ENCODE measurements at regions not wholly inside any gene's neighbourhood (a gene's known extent, or its start where the extent isn't known, plus 50 kb on each side); places are given as distances from the start of the nearest gene placed in this dataset.
A peak's percentile ranks its signal among the peaks of the same experiment; 100 is the strongest.

DNA sequence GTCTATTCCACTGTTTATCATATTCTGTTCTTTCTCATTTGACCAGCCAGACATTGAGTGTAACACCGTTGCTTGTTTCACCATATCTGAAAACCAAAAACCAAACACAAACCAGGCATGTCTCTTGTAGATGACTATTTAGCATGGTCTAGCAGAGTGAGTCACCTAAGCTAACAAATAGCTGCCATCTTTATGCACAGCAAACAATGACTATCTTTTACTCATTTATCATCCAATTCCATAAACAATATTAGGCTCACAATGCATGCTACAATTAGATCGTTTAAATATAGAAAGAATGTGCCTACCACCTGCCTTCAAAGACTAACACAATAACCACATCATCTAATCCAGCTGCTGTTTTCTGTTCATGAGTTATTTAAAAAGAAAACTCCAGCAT, 495.4 kb downstream of the PCDH19 start:
- DNase-seq (ENCODE audit: low read depth in 1 of 2, low spot score in 1 of 2): no peak
- no peaks in the 10 kb centered on the region for H3K9me3 ChIP-seq (ENCODE audit: low read depth)
- TF ChIP-seq, protein P1, sequence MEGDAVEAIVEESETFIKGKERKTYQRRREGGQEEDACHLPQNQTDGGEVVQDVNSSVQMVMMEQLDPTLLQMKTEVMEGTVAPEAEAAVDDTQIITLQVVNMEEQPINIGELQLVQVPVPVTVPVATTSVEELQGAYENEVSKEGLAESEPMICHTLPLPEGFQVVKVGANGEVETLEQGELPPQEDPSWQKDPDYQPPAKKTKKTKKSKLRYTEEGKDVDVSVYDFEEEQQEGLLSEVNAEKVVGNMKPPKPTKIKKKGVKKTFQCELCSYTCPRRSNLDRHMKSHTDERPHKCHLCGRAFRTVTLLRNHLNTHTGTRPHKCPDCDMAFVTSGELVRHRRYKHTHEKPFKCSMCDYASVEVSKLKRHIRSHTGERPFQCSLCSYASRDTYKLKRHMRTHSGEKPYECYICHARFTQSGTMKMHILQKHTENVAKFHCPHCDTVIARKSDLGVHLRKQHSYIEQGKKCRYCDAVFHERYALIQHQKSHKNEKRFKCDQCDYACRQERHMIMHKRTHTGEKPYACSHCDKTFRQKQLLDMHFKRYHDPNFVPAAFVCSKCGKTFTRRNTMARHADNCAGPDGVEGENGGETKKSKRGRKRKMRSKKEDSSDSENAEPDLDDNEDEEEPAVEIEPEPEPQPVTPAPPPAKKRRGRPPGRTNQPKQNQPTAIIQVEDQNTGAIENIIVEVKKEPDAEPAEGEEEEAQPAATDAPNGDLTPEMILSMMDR (IDR thresholded peaks at IDR 0.05; ENCODE audit: low read depth, low read length): no peak
- H3K4me1 ChIP-seq (ENCODE audit: low read depth): no peaks in the 10 kb centered on the region
- H3K27me3 ChIP-seq: no peaks in the 10 kb centered on the region
- H3K4me3 ChIP-seq: no peak overlapping the region
- H3K36me3 ChIP-seq: no peaks in the 10 kb centered on the region
- no peak overlapping the region for H3K27ac ChIP-seq

DNA sequence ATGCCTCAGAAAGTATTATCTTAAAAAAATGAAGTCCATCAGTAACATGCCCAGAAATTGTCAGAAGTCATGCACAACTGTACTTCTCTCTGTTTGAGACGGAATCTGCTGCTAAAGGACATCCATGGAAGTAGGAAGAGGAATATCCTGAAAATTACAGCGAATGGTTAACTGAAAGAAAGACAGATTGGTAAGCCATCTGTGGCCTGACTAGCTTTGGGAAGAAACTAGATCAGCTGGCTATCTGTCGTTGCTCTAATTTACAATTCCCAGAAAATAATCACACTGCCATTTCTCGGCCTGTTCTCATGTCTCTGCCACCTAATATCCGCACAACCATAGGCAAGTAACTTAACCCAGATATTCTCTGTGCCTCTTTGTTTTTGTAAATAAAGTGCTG, 496.5 kb downstream of the PCDH19 start:
- Histone ChIP-seq H3K27ac (no peak overlapping the region), H3K27me3 (no peaks in the 10 kb centered on the region), H3K4me3 (no peak overlapping the region), H3K9me3 (ENCODE audit: low read depth) (no peaks in the 10 kb centered on the region), H3K36me3 (no peaks in the 10 kb centered on the region), H3K4me1 (ENCODE audit: low read depth) (no peaks in the 10 kb centered on the region)
- TF ChIP-seq, protein P1 (IDR thresholded peaks at IDR 0.05; ENCODE audit: low read depth, low read length): no peak
- DNase-seq (ENCODE audit: low read depth in 1 of 2, low spot score in 1 of 2): no peak

DNA sequence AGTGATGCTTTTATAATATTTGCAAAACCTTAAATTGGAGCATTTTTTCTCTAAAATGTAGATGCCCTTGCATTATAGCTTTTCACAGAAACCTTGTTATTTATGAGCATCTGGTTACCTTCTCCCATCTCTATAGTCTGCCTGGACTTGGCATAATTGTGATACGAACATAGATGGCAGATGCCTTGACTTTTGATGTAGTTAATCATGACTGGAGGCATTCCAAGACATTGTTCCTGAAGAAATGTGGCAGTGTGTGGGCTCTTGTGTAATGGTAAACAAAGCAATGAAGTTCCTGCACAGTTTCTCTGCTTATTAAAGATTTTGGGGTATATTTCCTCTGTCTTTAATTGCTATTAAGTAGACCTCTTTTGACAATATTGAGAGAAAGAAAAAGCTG, 500.1 kb downstream of the PCDH19 start:
- no peaks in the 10 kb centered on the region for H3K4me1 ChIP-seq (ENCODE audit: low read depth)
- no peak overlapping the region for H3K27ac ChIP-seq
- TF ChIP-seq, protein P1 (IDR thresholded peaks at IDR 0.05; ENCODE audit: low read depth, low read length): no peak
- H3K36me3 ChIP-seq: no peaks in the 10 kb centered on the region
- no peaks in the 10 kb centered on the region for H3K9me3 ChIP-seq (ENCODE audit: low read depth)
- no peak overlapping the region for H3K4me3 ChIP-seq
- no peaks in the 10 kb centered on the region for H3K27me3 ChIP-seq
- DNase-seq (ENCODE audit: low read depth in 1 of 2, low spot score in 1 of 2): no peak

DNA sequence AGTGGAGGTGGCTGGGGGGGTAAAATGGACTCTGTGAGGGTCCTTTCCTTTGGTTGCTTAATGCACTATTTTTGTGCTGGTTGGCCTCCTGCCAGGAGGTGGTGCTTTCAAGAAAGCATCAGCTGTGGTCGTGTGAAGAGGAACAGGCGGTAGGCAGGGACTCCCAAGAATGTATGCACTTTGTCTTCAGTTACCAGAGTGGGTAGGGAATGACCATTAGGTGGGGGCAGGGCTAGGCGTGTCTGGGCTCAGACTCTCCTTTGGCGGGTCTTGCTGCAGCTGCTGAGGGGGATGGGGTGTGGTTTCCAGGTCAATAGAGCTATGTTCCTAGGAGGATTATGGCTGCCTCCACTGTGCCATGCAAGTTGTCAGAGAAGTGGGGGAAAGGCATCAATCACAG, 509.0 kb downstream of the PCDH19 start:
- Histone ChIP-seq H3K9me3 (ENCODE audit: low read depth) (no peaks in the 10 kb centered on the region), H3K4me3 (no peak overlapping the region), H3K4me1 (ENCODE audit: low read depth) (no peaks in the 10 kb centered on the region), H3K27me3 (no peaks in the 10 kb centered on the region), H3K36me3 (no peaks in the 10 kb centered on the region), H3K27ac (no peak overlapping the region)
- no peak for DNase-seq (ENCODE audit: low read depth in 1 of 2, low spot score in 1 of 2)
- TF ChIP-seq, protein P1 (IDR thresholded peaks at IDR 0.05; ENCODE audit: low read depth, low read length): no peak

DNA sequence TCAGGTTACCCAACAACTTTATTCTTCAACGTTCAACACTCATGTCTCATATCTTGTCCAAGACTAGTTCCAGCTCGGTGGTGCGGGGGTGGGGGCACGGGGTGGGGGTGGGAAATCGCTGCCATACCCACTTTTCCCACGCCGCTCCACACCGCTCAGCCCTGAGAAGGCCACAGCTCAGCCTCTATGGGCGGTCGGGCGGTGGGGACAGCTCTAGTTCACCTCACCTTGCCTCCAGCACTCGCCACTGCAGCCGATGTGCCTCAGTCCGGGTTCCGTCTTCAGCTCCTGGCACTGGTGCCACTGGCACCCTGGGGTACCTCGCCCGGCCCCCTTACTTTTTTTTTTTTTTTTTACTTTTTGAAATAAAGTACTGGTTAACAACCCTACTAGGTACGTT, 522.2 kb downstream of the PCDH19 start:
- no peak for DNase-seq (ENCODE audit: low read depth in 1 of 2, low spot score in 1 of 2)
- no peak overlapping the region for H3K27ac ChIP-seq
- no peaks in the 10 kb centered on the region for H3K27me3 ChIP-seq
- H3K9me3 ChIP-seq (ENCODE audit: low read depth): no peaks in the 10 kb centered on the region
- H3K4me1 ChIP-seq (ENCODE audit: low read depth): no peaks in the 10 kb centered on the region
- TF ChIP-seq, protein P1 (IDR thresholded peaks at IDR 0.05; ENCODE audit: low read depth, low read length): no peak
- no peaks in the 10 kb centered on the region for H3K36me3 ChIP-seq
- no peak overlapping the region for H3K4me3 ChIP-seq

DNA sequence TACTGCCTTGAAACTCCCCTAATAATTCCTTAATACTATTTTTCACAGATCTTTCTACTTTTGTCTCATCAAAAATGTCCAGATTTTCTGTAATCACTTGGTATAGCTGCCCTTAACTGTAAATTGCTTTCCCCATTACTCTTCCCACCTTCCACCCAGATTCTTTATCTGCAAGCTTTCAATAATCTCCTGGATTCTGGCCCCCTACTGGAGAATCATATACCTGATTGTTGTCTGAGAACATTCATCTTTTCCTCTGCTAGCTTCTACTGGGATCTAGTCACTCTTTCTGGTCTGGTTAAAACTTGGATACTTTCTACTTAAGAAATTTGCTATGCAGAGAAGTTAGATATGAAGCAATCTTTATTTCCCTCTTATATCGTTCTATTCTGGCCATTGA, 552.6 kb downstream of the PCDH19 start:
- no peaks in the 10 kb centered on the region for H3K9me3 ChIP-seq (ENCODE audit: low read depth)
- H3K27ac ChIP-seq: no peak overlapping the region
- H3K36me3 ChIP-seq: no peaks in the 10 kb centered on the region
- no peaks in the 10 kb centered on the region for H3K4me1 ChIP-seq (ENCODE audit: low read depth)
- peak in 1 of 2 donors; percentile 3 for DNase-seq (ENCODE audit: low read depth in 1 of 2, low spot score in 1 of 2)
- TF ChIP-seq, protein P1 (IDR thresholded peaks at IDR 0.05; ENCODE audit: low read depth, low read length): no peak
- H3K27me3 ChIP-seq: no peaks in the 10 kb centered on the region
- no peak overlapping the region for H3K4me3 ChIP-seq

Measured in cardiac muscle cell (in vitro differentiated cells and primary cell).